ENCODE measurements at regions not wholly inside any gene's neighbourhood (a gene's known extent, or its start where the extent isn't known, plus 50 kb on each side); places are given as distances from the start of the nearest gene placed in this dataset.

- TF ChIP-seq BHLHE40 (IDR thresholded peaks at IDR 0.05; ENCODE audit: borderline replicate concordance in 1 of 2, low read depth in 2 of 2, low read length in 1 of 2): no peak
- no peak for TF ChIP-seq IRF3 (IDR thresholded peaks at IDR 0.05)
- TF ChIP-seq EZH2 (IDR thresholded peaks at IDR 0.05; ENCODE audit: borderline replicate concordance, control insufficient read depth, low read depth, low read length): no peak
- no peak for TF ChIP-seq EP300 (IDR thresholded peaks at IDR 0.05; ENCODE audit: borderline replicate concordance in 1 of 2, control insufficient read depth in 1 of 2, low read depth in 2 of 2, low read length in 2 of 2)
- TF ChIP-seq CTCF (IDR thresholded peaks at IDR 0.05 in 2 of 3, conservative IDR thresholded peaks at IDR 0.05 in 1 of 3; ENCODE audit: control insufficient read depth in 2 of 3, extremely low read depth in 1 of 3, insufficient read depth in 1 of 3, low read depth in 3 of 3, low read length in 3 of 3): no peak
- TF ChIP-seq TCF3 (IDR thresholded peaks at IDR 0.05; ENCODE audit: borderline replicate concordance, insufficient read depth, low read depth, low read length): no peak
- no peak for TF ChIP-seq KLF5 (IDR thresholded peaks at IDR 0.05; ENCODE audit: partially characterized antibody)
- TF ChIP-seq NRF1 (conservative IDR thresholded peaks at IDR 0.05; ENCODE audit: low read depth, low read length): no peak
- no peak for TF ChIP-seq CEBPB (IDR thresholded peaks at IDR 0.05; ENCODE audit: borderline replicate concordance in 1 of 2, low read depth in 2 of 2, low read length in 2 of 2)
- no peak for TF ChIP-seq POLR2A (IDR thresholded peaks at IDR 0.05; ENCODE audit: low read depth, low read length)
Observed at GRCh38 chr22:44396727-44397722, 84.3 kb upstream of the SHISAL1 start.

Measured in GM12878 (cell line).